ACHN (cell line): ENCODE measurements at regions not wholly inside any gene's neighbourhood (a gene's known extent, or its start where the extent isn't known, plus 50 kb on each side); places are given as distances from the start of the nearest gene placed in this dataset.

Experiments
- DNase-seq: peaks from one replicate; pipeline ENCODE4 v3.0.0-alpha.2; 2015
- in situ Hi-C: cut with HindIII; loops from 2 replicates; pipeline ENCODE4 v1.10.0; 2017; ENCODE audit warnings: low sequenced_read_pairs, low pct_ligation_motif_present, low pct_unique_long_range_greater_than_20kb

DNA sequence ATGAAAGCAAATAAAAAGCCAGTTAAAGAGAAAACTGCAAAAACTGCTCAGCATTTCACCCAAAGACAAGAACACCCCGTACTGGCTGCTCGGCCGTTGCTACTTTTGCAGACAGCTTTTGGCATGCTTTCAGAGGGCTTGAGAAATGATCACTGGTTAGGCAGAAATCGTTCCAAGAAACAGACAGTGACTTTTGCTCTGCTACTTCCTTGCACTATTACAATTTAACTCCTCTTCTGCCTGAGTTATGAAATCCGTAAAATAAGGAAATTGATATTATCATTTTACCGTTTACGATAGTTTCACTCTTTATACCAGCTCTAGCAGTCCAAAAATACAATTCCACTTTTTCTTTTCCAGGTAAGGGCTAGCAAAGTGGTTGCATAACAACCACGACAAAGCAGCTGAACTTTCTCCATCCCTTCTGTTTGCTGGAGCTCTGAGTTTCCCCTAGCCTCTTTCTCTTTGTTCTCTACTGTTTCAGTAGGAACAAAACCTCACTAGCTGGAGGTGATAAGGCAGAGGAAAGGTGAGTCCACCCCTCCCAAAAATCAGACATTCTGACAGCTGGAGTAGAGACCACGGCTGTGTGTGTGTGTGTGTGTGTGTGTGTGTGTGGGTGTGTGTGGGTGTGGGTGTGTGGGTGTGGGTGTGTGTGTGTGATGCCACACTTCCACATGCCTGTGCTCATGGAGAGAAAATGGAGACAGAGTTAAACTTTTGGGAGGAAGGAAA, 191.8 kb upstream of the RREB1 start:
- peak; percentile 4 for DNase-seq
- in situ Hi-C loops: no loop called here

DNA sequence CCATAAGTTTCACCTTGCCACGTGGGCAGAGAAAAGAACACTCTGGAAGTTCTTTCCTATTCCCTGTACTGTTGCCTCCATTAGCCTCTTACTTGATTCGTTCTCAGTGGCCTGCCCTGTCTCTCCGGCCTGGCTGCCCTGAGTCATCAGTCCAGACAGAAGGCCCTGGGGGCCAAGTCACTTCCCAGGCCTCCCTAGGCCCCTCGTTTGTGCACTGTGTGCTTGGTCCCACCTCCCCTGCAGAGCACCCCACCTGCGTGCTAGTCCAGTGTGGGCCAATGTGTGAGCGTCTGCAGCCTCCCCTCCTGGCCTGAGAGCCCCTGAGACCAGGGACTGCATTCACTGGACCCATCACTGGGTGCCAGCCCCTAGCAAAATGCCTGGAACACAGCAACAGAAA, 191.2 kb upstream of the RREB1 start:
- peak; percentile 2 for DNase-seq
- in situ Hi-C loops: no loop called here

DNA sequence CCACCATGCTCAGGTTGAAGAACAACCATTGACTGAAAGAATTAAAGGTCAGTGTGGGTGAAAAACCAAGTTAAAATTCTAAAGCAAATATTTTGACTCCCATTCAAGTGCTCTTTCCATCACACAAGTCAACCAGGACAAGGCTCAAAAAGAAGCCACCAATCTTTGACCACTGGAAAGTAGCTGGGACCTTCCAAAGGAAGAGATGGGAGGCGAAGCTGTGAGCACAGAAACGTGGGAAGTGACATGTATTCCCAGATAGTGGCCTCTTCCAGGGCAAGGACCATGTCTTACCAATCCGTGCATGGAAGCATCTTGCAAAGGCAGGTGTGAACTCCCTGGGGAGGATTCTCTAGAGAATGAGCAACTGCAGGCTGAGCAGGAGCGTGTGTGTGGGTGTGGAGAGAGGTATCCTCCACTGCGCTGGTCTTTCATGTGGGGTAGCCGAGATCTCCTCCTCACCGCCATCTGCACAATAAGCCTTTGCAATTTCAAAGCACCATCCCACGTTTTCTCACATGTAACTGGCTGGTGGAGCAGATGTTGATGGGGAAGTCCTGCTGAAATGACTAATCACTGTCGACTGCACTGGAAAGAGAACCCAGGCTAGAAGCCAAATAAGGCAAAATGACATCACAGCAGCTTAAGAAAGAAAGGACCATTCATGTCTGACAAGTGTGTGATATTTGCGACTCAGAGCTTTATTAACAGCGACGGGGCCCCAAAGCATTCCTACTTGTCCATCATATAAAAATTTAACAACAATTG, 189.4 kb upstream of the RREB1 start:
- peak; percentile 4 for DNase-seq
- in situ Hi-C loops: no loop called here

DNA sequence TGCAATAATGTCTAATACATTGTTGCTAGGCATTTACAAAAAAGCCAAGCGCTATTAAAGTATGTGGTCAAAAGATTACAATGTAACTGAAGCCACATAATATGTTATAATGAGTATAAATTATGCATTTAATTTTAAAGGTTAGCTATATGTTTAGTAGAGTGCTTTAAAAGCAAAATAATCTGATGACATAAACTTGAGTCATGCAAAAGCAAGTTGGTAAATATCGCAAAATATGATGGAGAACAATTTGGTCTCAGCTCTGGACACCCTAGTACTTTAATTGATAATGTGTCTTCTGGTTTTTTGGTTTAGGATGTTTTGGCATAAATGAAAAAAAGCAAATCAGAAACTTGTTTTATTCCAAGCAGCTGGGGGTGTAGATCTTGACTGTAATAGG, 188.6 kb upstream of the RREB1 start:
- no peak for DNase-seq
- in situ Hi-C loops: no loop called here

DNA sequence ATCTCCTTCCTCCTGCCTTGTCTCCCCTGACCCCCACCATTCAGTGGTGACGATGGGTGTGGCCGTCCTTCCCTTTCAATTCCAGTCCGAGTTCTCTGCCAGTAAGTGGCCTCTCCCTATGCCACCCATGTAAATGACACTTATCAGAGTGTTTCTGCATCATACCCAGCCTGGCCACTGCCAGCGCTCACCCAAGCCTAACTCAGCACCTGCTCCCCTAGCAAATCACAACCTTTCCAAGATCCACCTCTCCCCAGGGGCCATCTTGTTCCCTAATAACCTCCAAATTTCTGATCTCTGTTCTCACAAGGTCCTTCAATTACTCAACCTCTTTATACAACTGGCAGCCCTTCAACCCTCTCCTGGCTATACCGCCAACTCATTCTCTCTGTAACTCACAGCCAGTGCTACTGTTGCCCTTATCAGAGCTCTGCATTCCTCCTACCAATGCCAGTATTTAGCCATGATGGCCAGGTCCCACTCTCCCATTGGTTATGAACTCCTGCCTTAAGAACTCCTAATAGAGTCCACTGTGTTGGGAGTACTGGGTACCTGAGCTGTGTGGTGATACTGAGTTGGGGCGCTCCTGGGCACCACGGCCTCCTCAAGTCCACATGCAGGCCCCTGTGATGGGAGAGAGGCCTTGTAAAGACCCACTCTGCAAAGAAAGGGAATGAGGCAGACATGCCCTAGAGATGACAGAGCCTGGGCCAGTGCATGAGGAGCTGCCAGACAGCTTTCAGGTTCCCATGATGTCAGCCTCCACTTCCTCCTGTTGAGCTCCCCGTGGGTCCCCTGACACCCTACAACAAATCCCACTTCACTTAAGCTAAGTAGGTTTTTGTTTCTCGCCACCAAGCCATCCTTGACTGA, 187.4 kb upstream of the RREB1 start:
- in situ Hi-C loops: no loop called here
- DNase-seq: no peak

- in situ Hi-C loops: no loop called here
- no peak for DNase-seq
These were observed 186.8 kb upstream of the RREB1 start for GRCh38 chr6:6920987-6921313.

- in situ Hi-C loops: no loop called here
- no peak for DNase-seq
These were observed 185.6 kb upstream of the RREB1 start for GRCh38 chr6:6922166-6922565.

DNA sequence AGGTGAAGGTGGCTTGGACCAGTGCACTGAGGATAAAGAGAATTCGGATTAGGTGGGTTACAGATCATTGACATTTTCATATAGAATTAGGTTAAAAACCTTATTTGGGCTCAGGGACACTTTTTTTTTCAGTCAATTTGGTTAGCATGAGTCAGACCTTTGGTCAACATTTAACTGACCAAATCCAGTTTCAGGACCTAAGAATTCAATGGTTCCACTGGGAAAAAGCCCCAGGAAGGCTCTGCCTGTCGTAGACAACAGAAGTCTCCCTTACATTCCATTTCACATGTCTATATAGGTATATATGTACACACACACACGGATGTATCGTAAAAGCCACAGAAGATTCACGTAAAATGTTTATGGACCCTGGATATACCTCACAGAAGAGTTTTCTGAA, 184.2 kb upstream of the RREB1 start:
- DNase-seq: no peak
- in situ Hi-C loops: no loop called here

DNA sequence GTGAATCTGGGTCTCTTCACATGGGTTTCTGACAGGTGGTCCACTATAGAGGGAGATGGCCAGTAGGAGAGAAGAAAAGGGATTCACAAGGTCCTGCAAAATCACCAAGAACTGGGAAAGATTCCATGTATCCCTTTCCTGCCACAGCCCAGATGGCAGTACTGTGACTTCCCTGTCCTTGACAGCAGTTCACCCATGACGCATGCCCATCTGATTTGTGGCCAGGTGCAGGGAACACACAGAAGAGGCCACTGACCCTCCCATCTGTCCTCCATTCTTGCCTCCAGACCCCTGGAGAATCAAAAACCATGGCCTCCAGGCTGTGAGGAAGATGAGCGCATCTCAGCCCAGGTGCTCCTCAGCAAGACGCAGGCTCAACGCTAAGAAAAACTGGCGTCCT, 183.1 kb upstream of the RREB1 start:
- in situ Hi-C loops: no loop called here
- DNase-seq: no peak

DNA sequence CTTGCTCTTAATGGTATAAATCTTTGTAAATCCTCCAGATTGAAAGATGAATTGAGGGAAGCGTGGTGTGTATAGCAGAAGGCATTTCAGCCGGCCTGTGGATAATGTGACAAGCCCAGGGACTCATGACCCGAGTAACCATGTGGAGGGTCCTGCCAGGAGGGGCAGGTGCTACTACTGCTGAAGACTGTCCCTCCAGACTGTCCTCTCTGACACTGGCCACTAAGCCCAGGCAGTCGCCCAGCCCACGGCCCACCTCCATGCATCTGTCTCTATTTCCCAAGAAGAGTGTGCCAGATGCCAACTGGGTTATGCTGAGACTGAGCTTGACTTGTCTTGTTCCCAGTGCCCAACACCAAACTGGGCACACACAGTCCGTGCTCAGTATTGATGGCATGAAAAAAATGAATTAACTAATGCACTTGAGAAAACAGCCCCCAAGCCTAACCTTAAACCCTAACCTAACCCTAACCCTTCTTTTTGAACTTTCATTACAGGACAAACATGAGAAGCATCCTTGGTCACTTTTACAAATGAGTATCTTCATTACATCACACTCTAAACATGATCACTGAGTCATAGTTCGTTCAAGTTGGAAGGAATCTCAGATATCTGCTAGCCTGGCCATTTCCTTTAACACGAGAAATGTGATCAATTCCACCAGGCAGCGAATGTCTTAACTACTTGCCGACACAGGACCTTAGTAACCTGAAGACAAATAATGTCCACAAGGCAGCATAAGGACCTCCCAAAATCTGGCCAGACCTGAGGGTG, 182.2 kb upstream of the RREB1 start:
- in situ Hi-C loops: no loop called here
- no peak for DNase-seq

GRCh38 chr6:6926856-6927255, 180.9 kb upstream of the RREB1 start:
- no peak for DNase-seq
- in situ Hi-C loops: no loop called here

DNA sequence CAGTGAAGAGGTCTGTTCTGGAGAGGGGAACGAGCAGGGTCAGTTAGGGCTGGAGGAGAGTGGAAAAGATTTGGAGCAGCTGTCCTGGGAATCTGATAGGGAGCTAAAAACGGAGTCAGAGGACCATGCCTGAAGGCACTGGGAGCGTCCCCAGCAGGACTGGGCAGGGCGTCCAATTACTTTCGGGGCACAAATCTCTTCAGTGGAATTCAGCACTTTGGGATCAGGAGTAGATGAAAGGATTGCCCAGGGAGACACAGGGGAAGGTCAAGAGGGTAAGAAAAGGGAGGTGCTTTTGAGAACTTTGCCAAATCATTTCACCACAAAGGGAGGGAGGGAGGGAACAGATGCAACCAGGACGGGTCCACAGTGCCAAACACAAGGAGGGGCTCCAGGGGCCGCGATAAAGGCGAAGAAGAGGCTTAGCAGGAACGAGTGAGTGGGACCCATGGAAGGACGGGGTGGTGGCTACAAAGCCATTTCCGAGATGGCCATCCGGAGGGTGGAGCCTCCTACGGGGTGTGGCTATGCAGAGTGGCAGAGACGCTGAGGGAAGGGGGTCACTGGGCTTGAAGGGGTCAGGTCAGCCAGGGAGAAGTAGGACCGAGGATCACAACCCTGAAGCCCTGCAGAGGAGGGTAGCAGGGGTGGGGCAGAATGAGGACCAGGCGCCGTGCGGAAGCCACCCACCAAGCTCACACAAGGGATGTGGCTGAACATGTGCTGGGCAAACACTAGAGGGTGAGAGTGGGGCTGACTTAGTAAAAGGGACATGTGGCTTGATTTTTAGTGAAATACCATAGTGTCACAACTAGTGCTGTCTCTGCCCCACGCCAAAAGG, 180.0 kb upstream of the RREB1 start:
- DNase-seq: no peak

GRCh38 chr6:6930223-6930880, 177.4 kb upstream of the RREB1 start:
- in situ Hi-C loops: no loop called here
- no peak for DNase-seq

More for the DNA sequence above, 180.0 kb upstream of the RREB1 start:
- in situ Hi-C loops: no loop called here

GRCh38 chr6:6931071-6932025, 176.4 kb upstream of the RREB1 start:
- in situ Hi-C loops: no loop called here
- no peak for DNase-seq

DNA sequence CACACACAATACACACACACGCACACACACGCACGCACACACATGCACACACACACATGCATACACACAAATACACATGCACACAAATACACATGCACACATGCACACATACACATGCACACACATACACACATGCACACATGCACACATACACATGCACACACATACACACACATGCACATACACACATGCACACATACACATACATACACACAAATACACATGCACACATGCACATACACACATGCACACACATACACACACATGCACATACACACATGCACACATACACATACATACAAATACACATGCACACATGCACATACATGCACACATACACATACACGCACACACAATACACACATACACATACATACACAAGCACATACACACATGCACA, 175.4 kb upstream of the RREB1 start:
- no peak for DNase-seq
- in situ Hi-C loops: no loop called here

- DNase-seq: no peak
- in situ Hi-C loops: no loop called here
These were observed 174.8 kb upstream of the RREB1 start for GRCh38 chr6:6932968-6933367.
